PC-3 (cell line): ENCODE measurements at regions not wholly inside any gene's neighbourhood (a gene's known extent, or its start where the extent isn't known, plus 50 kb on each side); places are given as distances from the start of the nearest gene placed in this dataset.
"Not testable (repeated sequence)": the region's sequence is repeated elsewhere in the genome, so short reads cannot be mapped to it uniquely, and the experiment has no call there.

Source experiments
- ATAC-seq: fragments of 200-7000 bp; cut with Tn5 transposase; 2 replicates; pipeline ENCODE4 v1.9.1; 2020; ENCODE audit warnings: mild to moderate bottlenecking, moderate library complexity
- BruUV-seq: library from RNA; stranded (reverse); fragments of 400-500 nt; replicated peaks from 2 replicates; lab custom pipeline; 2021; lab: Mats Ljungman, UMichigan
- CTCF ChIA-PET: fragments of 300-600 bp; sonication (Branson Sonifier 250); formaldehyde crosslinking; loops from one replicate; lab custom pipeline; 2022; ENCODE audit warnings: antibody characterized with exemption; lab: Charles Lee
- POLR2A ChIA-PET: fragments of 300-600 bp; sonication (Branson Sonifier 250); formaldehyde crosslinking; loops from one replicate; lab custom pipeline; 2022; ENCODE audit warnings: antibody characterized with exemption; ENCODE audit not compliant: unreplicated experiment; lab: Charles Lee
- DNase-seq: peaks from one replicate; pipeline ENCODE4 v3.0.0-alpha.2; 2015
- H2AFZ ChIP-seq: fragments of 300-600 bp; sonication (generic); 2 replicates; pipeline ENCODE4 v1.6.0; 2016; ENCODE audit warnings: antibody characterized with exemption, low read length
- H3F3A ChIP-seq: fragments of 300-600 bp; sonication (generic); one replicate; pipeline ENCODE4 v1.6.0; 2017; ENCODE audit warnings: antibody characterized with exemption, low read length, control low read depth, mild to moderate bottlenecking; ENCODE audit not compliant: unreplicated experiment
- H3K27ac ChIP-seq: fragments of 300-600 bp; sonication (generic); 2 replicates; pipeline ENCODE4 v1.5.1; 2016; ENCODE audit warnings: mild to moderate bottlenecking, low read length
- H3K27me3 ChIP-seq: fragments of 300-600 bp; sonication (generic); 2 replicates; pipeline ENCODE4 v1.6.1; 2016; ENCODE audit warnings: low read length, mixed read lengths
- H3K36me3 ChIP-seq: fragments of 300-600 bp; sonication (generic); 2 replicates; pipeline ENCODE4 v1.6.1; 2016; ENCODE audit warnings: low read depth, mixed run types, low read length, mixed read lengths
- H3K4me1 ChIP-seq: fragments of 300-600 bp; sonication (generic); 2 replicates; pipeline ENCODE4 v1.5.1; 2016; ENCODE audit warnings: low read length; ENCODE audit not compliant: insufficient read depth
- H3K4me2 ChIP-seq: fragments of 300-600 bp; sonication (generic); 2 replicates; pipeline ENCODE4 v1.6.0; 2016; ENCODE audit warnings: low read length
- H3K4me3 ChIP-seq: fragments of 300-600 bp; sonication (generic); 2 replicates; pipeline ENCODE4 v1.5.1; 2016; ENCODE audit warnings: mild to moderate bottlenecking, low read length, mixed read lengths
- H3K79me2 ChIP-seq: fragments of 300-600 bp; sonication (generic); 2 replicates; pipeline ENCODE4 v1.6.1; 2017; ENCODE audit warnings: low read length, mixed read lengths
- H3K9ac ChIP-seq: fragments of 300-600 bp; sonication (generic); 2 replicates; pipeline ENCODE4 v1.6.0; 2016; ENCODE audit warnings: mild to moderate bottlenecking, low read length
- H3K9me2 ChIP-seq: fragments of 300-600 bp; sonication (generic); replicated peaks from 2 replicates; pipeline ENCODE4 v1.6.1; 2016; ENCODE audit warnings: mixed run types, low read length, mixed read lengths
- H3K9me3 ChIP-seq: fragments of 300-600 bp; sonication (generic); 2 replicates; pipeline ENCODE4 v1.6.1; 2016; ENCODE audit warnings: low read length, mixed read lengths
- H4K20me1 ChIP-seq: fragments of 300-600 bp; sonication (generic); 2 replicates; pipeline ENCODE4 v1.6.1; 2016; ENCODE audit warnings: low read length, mixed read lengths
- EZH2 ChIP-seq: fragments of 300-600 bp; sonication (generic); IDR thresholded peaks from one replicate; pipeline ENCODE4 v1.6.1; 2017; ENCODE audit warnings: antibody characterized with exemption, mild to moderate bottlenecking, low read length; ENCODE audit not compliant: unreplicated experiment
- EZH2phosphoT487 ChIP-seq: fragments of 300-600 bp; sonication (generic); IDR thresholded peaks from 2 replicates; pipeline ENCODE4 v1.6.1; 2018; ENCODE audit warnings: mild to moderate bottlenecking, antibody characterized with exemption, low read length, borderline replicate concordance
- intact Hi-C: fragments of 100-400 bp; cut with micrococcal nuclease; formaldehyde crosslinking; loops from 2 replicates; pipeline ENCODE4 v1.9.0; 2023
- TF ChIP-seq, protein P1 (sequence below): fragments of 300-600 bp; sonication (generic); conservative IDR thresholded peaks from 2 replicates; pipeline ENCODE4 v1.5.1; 2017; ENCODE audit warnings: antibody characterized with exemption, low read depth, mild to moderate bottlenecking, low read length

- Histone ChIP-seq H2AFZ (no peak overlapping the region), H3K9me2 (no peaks in the 10 kb centered on the region), H3K36me3 (no peaks in the 10 kb centered on the region), H3K9me3 (no peaks in the 10 kb centered on the region), H4K20me1 (no peaks in the 10 kb centered on the region), H3K4me2 (no peak overlapping the region), H3F3A (no peaks in the 10 kb centered on the region), H3K4me1 (no peaks in the 10 kb centered on the region), H3K27me3 (no peaks in the 10 kb centered on the region), H3K27ac (no peak overlapping the region), H3K9ac (no peak overlapping the region), H3K79me2 (no peaks in the 10 kb centered on the region), H3K4me3 (no peak overlapping the region)
- ChIA-PET POLR2A (no interaction called here), CTCF (no interaction called here)
- ATAC-seq (no peak), DNase-seq (no peak)
- BruUV-seq, result no TSS peak
- TF ChIP-seq, protein P1, sequence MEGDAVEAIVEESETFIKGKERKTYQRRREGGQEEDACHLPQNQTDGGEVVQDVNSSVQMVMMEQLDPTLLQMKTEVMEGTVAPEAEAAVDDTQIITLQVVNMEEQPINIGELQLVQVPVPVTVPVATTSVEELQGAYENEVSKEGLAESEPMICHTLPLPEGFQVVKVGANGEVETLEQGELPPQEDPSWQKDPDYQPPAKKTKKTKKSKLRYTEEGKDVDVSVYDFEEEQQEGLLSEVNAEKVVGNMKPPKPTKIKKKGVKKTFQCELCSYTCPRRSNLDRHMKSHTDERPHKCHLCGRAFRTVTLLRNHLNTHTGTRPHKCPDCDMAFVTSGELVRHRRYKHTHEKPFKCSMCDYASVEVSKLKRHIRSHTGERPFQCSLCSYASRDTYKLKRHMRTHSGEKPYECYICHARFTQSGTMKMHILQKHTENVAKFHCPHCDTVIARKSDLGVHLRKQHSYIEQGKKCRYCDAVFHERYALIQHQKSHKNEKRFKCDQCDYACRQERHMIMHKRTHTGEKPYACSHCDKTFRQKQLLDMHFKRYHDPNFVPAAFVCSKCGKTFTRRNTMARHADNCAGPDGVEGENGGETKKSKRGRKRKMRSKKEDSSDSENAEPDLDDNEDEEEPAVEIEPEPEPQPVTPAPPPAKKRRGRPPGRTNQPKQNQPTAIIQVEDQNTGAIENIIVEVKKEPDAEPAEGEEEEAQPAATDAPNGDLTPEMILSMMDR, result no peak
- TF ChIP-seq EZH2, result no peak
- no peak for TF ChIP-seq EZH2phosphoT487
- intact Hi-C loops, result no loop called here
Observed at GRCh38 chr1:193438771-193439170, 252.4 kb upstream of the B3GALT2 start.

GRCh38 chr1:193438312-193438711, 251.9 kb upstream of the B3GALT2 start:
- intact Hi-C loops, result no loop called here

GRCh38 chr1:193437785-193438184, 251.4 kb upstream of the B3GALT2 start:
- H3K27ac ChIP-seq, result no peak overlapping the region
- ChIA-PET POLR2A (no interaction called here), CTCF (no interaction called here)
- DNase-seq, result no peak
- BruUV-seq, result no TSS peak
- no peaks in the 10 kb centered on the region for H3K27me3 ChIP-seq
- TF ChIP-seq, protein P1, result no peak
- TF ChIP-seq EZH2phosphoT487 (no peak), EZH2 (no peak)
- no peak overlapping the region for H3K9ac ChIP-seq
- intact Hi-C loops, result no loop called here
- H2AFZ ChIP-seq, result no peak overlapping the region
- peaks cover 2% of the 10 kb centered on the region; the same call in 1 of the 2 replicates for H3K9me3 ChIP-seq
- no peaks in the 10 kb centered on the region for H3K4me1 ChIP-seq
- H3F3A ChIP-seq, result no peaks in the 10 kb centered on the region
- H3K36me3 ChIP-seq, result no peaks in the 10 kb centered on the region
- no peaks in the 10 kb centered on the region for H4K20me1 ChIP-seq
- no peak overlapping the region for H3K4me3 ChIP-seq
- no peaks in the 10 kb centered on the region for H3K79me2 ChIP-seq
- H3K4me2 ChIP-seq, result no peak overlapping the region
- H3K9me2 ChIP-seq, result no peaks in the 10 kb centered on the region
- no peak for ATAC-seq

More at GRCh38 chr1:193438312-193438711, 251.9 kb upstream of the B3GALT2 start:
- no peaks in the 10 kb centered on the region for H3K4me1 ChIP-seq
- H3K9me2 ChIP-seq, result no peaks in the 10 kb centered on the region
- TF ChIP-seq, protein P1, result no peak
- no peak for TF ChIP-seq EZH2
- no peak for TF ChIP-seq EZH2phosphoT487
- no peaks in the 10 kb centered on the region for H3K27me3 ChIP-seq
- ChIA-PET CTCF (no interaction called here), POLR2A (no interaction called here)
- ATAC-seq (no peak), DNase-seq (no peak)
- no peaks in the 10 kb centered on the region for H3F3A ChIP-seq
- no peaks in the 10 kb centered on the region for H4K20me1 ChIP-seq
- no peak overlapping the region for H3K4me2 ChIP-seq
- H3K79me2 ChIP-seq, result no peaks in the 10 kb centered on the region
- H3K4me3 ChIP-seq, result no peak overlapping the region
- H3K36me3 ChIP-seq, result no peaks in the 10 kb centered on the region
- H2AFZ ChIP-seq, result no peak overlapping the region
- no peak overlapping the region for H3K27ac ChIP-seq
- no peak overlapping the region for H3K9ac ChIP-seq
- BruUV-seq, result no TSS peak
- no peaks in the 10 kb centered on the region for H3K9me3 ChIP-seq

- DNase-seq, H3K9ac ChIP-seq, H3K4me3 ChIP-seq, H3F3A ChIP-seq, H3K9me2 ChIP-seq, CTCF ChIA-PET, H3K4me2 ChIP-seq, BruUV-seq, H3K9me3 ChIP-seq, POLR2A ChIA-PET, H3K36me3 ChIP-seq, ATAC-seq, intact Hi-C loops, H3K27ac ChIP-seq, H3K27me3 ChIP-seq, H2AFZ ChIP-seq, H3K4me1 ChIP-seq, H4K20me1 ChIP-seq, H3K79me2 ChIP-seq: not testable (repeated sequence)
Observed at GRCh38 chr1:193437333-193437732, 250.9 kb upstream of the B3GALT2 start.
